ENCODE measurements at regions not wholly inside any gene's neighbourhood (a gene's known extent, or its start where the extent isn't known, plus 50 kb on each side); places are given as distances from the start of the nearest gene placed in this dataset.

DNA sequence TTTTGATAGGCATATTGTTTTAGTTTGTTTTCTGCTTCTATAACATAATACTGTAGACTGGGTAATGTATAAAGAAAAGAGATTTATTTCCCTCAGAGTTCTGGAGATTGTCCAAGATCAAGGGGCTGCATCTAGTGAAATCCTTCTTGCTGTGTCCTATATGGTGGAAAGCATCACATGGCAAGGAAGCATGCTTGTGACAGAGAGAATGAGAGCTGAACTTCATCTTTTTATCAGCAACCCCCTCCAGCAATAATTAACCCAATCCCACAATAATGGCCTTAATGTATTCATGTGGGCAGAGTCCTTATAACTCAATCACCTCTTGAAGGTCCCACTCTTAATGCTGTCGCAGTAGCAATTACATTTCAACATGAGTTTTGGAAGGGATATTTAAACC lies 141.4 kb downstream of the CENPW start:
- Histone ChIP-seq H3K9me3 (ENCODE audit: control insufficient read depth, insufficient read depth, low read length) (no peaks in the 10 kb centered on the region), H3K36me3 (ENCODE audit: control insufficient read depth, insufficient read depth, low read length) (no peaks in the 10 kb centered on the region), H3K23ac (ENCODE audit: low read depth, low read length) (no peak overlapping the region), H3K27ac (ENCODE audit: insufficient read depth, low read length) (no peak overlapping the region), H2AFZ (replicated peaks; ENCODE audit: low read length, poor library complexity) (no peak overlapping the region), H4K91ac (ENCODE audit: insufficient read depth, low read depth, low read length) (no peak overlapping the region), H2AK9ac (replicated peaks; ENCODE audit: low read depth, low read length, poor library complexity) (no peak overlapping the region), H3K27me3 (ENCODE audit: control insufficient read depth, insufficient read depth, low read length) (no peaks in the 10 kb centered on the region; the same call in 1 of the 2 replicates), H2AK5ac (ENCODE audit: low read depth, low read length) (no peak overlapping the region), H3K18ac (ENCODE audit: low read depth, low read length) (no peak overlapping the region), H3K9ac (ENCODE audit: low read depth, low read length) (no peak overlapping the region), H3K56ac (ENCODE audit: extremely low read depth, insufficient read depth, low read length) (no peak overlapping the region), H3K4me1 (ENCODE audit: control insufficient read depth, insufficient read depth, low read length) (no peaks in the 10 kb centered on the region), H4K20me1 (ENCODE audit: insufficient read depth, low read length) (no peaks in the 10 kb centered on the region), H3K79me1 (ENCODE audit: low read depth in 1 of 2, low read length in 2 of 2) (no peaks in the 10 kb centered on the region), H2BK20ac (ENCODE audit: low read depth, low read length) (no peak overlapping the region), H3K4ac (ENCODE audit: low read depth, low read length) (no peak overlapping the region), H3K4me2 (ENCODE audit: low read depth, low read length) (no peak overlapping the region), H3K4me3 (ENCODE audit: insufficient read depth, low read depth, low read length) (no peak overlapping the region), H4K5ac (ENCODE audit: low read depth, low read length) (no peak overlapping the region), H3K14ac (replicated peaks; ENCODE audit: low read depth, low read length) (no peak overlapping the region), H4K8ac (ENCODE audit: low read depth in 2 of 2, low read length in 2 of 2) (no peak overlapping the region), H2BK5ac (ENCODE audit: low read depth, low read length, poor library complexity, severe bottlenecking) (no peak overlapping the region), H2BK120ac (ENCODE audit: low read depth, low read length) (no peak overlapping the region), H2BK15ac (ENCODE audit: low read depth, low read length) (no peak overlapping the region), H3K9me1 (ENCODE audit: insufficient read depth, low read length) (no peaks in the 10 kb centered on the region)
- intact Hi-C loops (cut with micrococcal nuclease) = no loop called here
- ATAC-seq (ENCODE audit: low read depth) (no peak), DNase-seq (no peak)
- WGBS, 2 experiments (ENCODE audit: extremely low coverage in 2 of 2, insufficient read length in 1 of 2) = no CpG with 5 or more reads among the region's 1 CpG
- POLR2A ChIA-PET (ENCODE audit: unreplicated experiment) = no interaction called here
- TF ChIP-seq, protein P1, sequence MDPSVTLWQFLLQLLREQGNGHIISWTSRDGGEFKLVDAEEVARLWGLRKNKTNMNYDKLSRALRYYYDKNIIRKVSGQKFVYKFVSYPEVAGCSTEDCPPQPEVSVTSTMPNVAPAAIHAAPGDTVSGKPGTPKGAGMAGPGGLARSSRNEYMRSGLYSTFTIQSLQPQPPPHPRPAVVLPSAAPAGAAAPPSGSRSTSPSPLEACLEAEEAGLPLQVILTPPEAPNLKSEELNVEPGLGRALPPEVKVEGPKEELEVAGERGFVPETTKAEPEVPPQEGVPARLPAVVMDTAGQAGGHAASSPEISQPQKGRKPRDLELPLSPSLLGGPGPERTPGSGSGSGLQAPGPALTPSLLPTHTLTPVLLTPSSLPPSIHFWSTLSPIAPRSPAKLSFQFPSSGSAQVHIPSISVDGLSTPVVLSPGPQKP (IDR thresholded peaks at IDR 0.05; ENCODE audit: borderline replicate concordance, low read depth, low read length) = no peak
- no peak for TF ChIP-seq CEBPB (IDR thresholded peaks at IDR 0.05; ENCODE audit: low read depth, low read length)
- TF ChIP-seq, protein P2, sequence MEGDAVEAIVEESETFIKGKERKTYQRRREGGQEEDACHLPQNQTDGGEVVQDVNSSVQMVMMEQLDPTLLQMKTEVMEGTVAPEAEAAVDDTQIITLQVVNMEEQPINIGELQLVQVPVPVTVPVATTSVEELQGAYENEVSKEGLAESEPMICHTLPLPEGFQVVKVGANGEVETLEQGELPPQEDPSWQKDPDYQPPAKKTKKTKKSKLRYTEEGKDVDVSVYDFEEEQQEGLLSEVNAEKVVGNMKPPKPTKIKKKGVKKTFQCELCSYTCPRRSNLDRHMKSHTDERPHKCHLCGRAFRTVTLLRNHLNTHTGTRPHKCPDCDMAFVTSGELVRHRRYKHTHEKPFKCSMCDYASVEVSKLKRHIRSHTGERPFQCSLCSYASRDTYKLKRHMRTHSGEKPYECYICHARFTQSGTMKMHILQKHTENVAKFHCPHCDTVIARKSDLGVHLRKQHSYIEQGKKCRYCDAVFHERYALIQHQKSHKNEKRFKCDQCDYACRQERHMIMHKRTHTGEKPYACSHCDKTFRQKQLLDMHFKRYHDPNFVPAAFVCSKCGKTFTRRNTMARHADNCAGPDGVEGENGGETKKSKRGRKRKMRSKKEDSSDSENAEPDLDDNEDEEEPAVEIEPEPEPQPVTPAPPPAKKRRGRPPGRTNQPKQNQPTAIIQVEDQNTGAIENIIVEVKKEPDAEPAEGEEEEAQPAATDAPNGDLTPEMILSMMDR (conservative IDR thresholded peaks at IDR 0.05; ENCODE audit: low read depth, low read length) = no peak
- BruUV-seq (replicated peaks) = no TSS peak
- CTCF ChIA-PET = no interaction called here
- in situ Hi-C loops (cut with MboI; ENCODE audit: low sequenced_read_pairs) = no loop called here
- dilution Hi-C loops (cut with HindIII; ENCODE audit: low sequenced_read_pairs, unreplicated experiment) = no loop called here
